Mesendoderm (in vitro differentiated cells): ENCODE measurements at regions not wholly inside any gene's neighbourhood (a gene's known extent, or its start where the extent isn't known, plus 50 kb on each side); places are given as distances from the start of the nearest gene placed in this dataset.

Experiments used
- DNase-seq: peaks from one replicate; pipeline ENCODE4 v3.0.0; 2013
- H2AK5ac ChIP-seq: 2 replicates; pipeline ENCODE4 v1.6.1; 2013; ENCODE audit warnings: low read length, inconsistent platforms
- H2BK120ac ChIP-seq: 2 replicates; pipeline ENCODE4 v1.6.1; 2013; ENCODE audit warnings: low read depth, mild to moderate bottlenecking, low read length, moderate library complexity, mixed read lengths
- H2BK15ac ChIP-seq: replicated peaks from 2 replicates; pipeline ENCODE4 v1.6.1; 2013; ENCODE audit warnings: low read depth, mild to moderate bottlenecking, moderate library complexity
- H2BK5ac ChIP-seq: 2 replicates; pipeline ENCODE4 v1.6.1; 2013; ENCODE audit warnings: low read length, inconsistent platforms
- H3K18ac ChIP-seq: 2 replicates; pipeline ENCODE4 v1.6.1; 2013; ENCODE audit warnings: mild to moderate bottlenecking, low read length, mixed read lengths
- H3K23ac ChIP-seq: one replicate; pipeline ENCODE4 v1.6.1; 2013; ENCODE audit warnings: low read length
- H3K27ac ChIP-seq: 2 replicates; pipeline ENCODE4 v1.5.1; 2013; ENCODE audit warnings: low read depth, mild to moderate bottlenecking, inconsistent platforms, low read length, moderate library complexity
- H3K27me3 ChIP-seq: 2 replicates; pipeline ENCODE4 v1.6.1; 2013; ENCODE audit warnings: low read length, control low read depth, mild to moderate bottlenecking, inconsistent platforms; ENCODE audit not compliant: insufficient read depth, poor library complexity
- H3K36me3 ChIP-seq: 2 replicates; pipeline ENCODE4 v1.6.1; 2013; ENCODE audit warnings: low read length, inconsistent platforms; ENCODE audit not compliant: control insufficient read depth, insufficient read depth
- H3K4ac ChIP-seq: one replicate; pipeline ENCODE4 v1.6.1; 2013; ENCODE audit warnings: low read depth, mild to moderate bottlenecking, low read length, moderate library complexity
- H3K4me1 ChIP-seq: 2 replicates; pipeline ENCODE4 v1.6.1; 2013; ENCODE audit warnings: low read depth, low read length, inconsistent platforms; ENCODE audit not compliant: control insufficient read depth
- H3K4me2 ChIP-seq: 2 replicates; pipeline ENCODE4 v1.6.1; 2013; ENCODE audit warnings: low read length
- H3K4me3 ChIP-seq: 2 replicates; pipeline ENCODE4 v1.5.1; 2013; ENCODE audit warnings: mild to moderate bottlenecking, low read length
- H3K56ac ChIP-seq: one replicate; pipeline ENCODE4 v1.6.1; 2013; ENCODE audit warnings: low read length
- H3K79me1 ChIP-seq: 2 replicates; pipeline ENCODE4 v1.6.1; 2013; ENCODE audit warnings: low read length, inconsistent platforms
- H3K79me2 ChIP-seq: 2 replicates; pipeline ENCODE4 v1.6.1; 2013; ENCODE audit warnings: mild to moderate bottlenecking, low read length; ENCODE audit not compliant: control insufficient read depth, insufficient read depth
- H3K9ac ChIP-seq: 2 replicates; pipeline ENCODE4 v1.6.1; 2013; ENCODE audit warnings: low read length, inconsistent platforms
- H4K5ac ChIP-seq: one replicate; pipeline ENCODE4 v1.6.1; 2013; ENCODE audit warnings: low read length
- H4K8ac ChIP-seq: one replicate; pipeline ENCODE4 v1.6.1; 2013; ENCODE audit warnings: low read depth, mild to moderate bottlenecking, control low read depth, low read length, moderate library complexity
- WGBS: extraction: QIAGEN DNeasy Blood & Tissue Kit; methylation state at CpG from one replicate; pipeline ENCODE4 v1.1.7; 2013; ENCODE audit warnings: low lambda C conversion rate, missing lambda C conversion rate; ENCODE audit not compliant: insufficient coverage; ENCODE audit errors: extremely low coverage; 5-methylcytosine and 5-hydroxymethylcytosine counted together

DNA sequence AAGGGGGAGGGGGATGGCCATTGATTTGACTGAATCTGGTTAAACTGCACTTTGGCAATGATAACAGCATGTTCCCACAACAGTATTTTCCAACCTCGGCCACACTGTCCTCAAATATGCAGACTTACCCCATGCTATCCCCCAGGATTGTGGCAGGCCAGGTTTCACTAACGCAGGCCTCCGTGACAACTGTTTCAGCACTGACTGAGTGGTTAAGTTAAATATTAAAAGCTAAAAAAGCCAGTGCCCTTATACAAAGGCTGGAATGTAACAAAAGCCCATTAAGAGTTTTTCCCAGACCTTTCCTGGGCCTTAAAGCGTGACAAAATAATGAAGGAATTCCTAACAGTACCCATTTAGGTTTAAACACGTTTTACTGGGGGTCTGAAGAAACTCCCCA lies 202.9 kb downstream of the USP25 start:
- WGBS: no CpG with 5 or more reads among the region's 5 CpGs

DNA sequence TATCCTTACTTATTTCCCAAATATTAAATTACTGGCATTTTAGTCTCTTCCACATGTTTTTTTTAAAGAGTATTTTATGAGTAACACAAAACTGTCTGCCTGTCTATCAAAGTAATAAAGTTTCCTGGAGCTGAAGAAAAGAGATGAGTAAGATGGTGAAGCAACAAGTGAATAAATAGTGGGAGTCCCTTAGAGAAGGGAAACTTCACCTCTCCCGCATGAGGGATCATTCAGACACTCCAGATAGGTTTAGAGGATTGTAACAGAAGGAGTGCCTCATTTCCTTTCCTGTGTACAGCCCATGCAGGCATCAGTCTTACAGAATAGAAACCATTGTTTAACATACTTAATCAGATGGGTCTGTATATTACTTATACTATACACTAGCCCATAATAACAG lies 205.7 kb downstream of the USP25 start:
- H3K4ac ChIP-seq: no peak overlapping the region
- H3K36me3 ChIP-seq: no peaks in the 10 kb centered on the region
- H3K23ac ChIP-seq: no peak overlapping the region
- H3K4me2 ChIP-seq: no peak overlapping the region
- no peaks in the 10 kb centered on the region for H3K79me2 ChIP-seq
- H3K4me1 ChIP-seq: no peaks in the 10 kb centered on the region
- H4K8ac ChIP-seq: no peak overlapping the region
- H2BK120ac ChIP-seq: no peak overlapping the region
- no peak overlapping the region for H3K56ac ChIP-seq
- H4K5ac ChIP-seq: no peak overlapping the region
- H3K79me1 ChIP-seq: no peaks in the 10 kb centered on the region
- no peak overlapping the region for H2BK15ac ChIP-seq
- no peak overlapping the region for H2AK5ac ChIP-seq
- H2BK5ac ChIP-seq: no peak overlapping the region
- no peak overlapping the region for H3K27ac ChIP-seq
- H3K18ac ChIP-seq: no peak overlapping the region
- H3K9ac ChIP-seq: no peak overlapping the region
- WGBS: no CpG with 5 or more reads among the region's 1 CpG
- no peaks in the 10 kb centered on the region for H3K27me3 ChIP-seq
- no peak for DNase-seq
- no peak overlapping the region for H3K4me3 ChIP-seq

More for the DNA sequence above, 202.9 kb downstream of the USP25 start:
- Histone ChIP-seq H3K18ac (no peak overlapping the region), H3K4ac (no peak overlapping the region), H2AK5ac (no peak overlapping the region), H4K5ac (no peak overlapping the region), H3K4me3 (no peak overlapping the region), H2BK120ac (no peak overlapping the region), H3K4me2 (no peak overlapping the region), H3K36me3 (no peaks in the 10 kb centered on the region), H2BK5ac (no peak overlapping the region), H3K9ac (no peak overlapping the region), H3K27ac (no peak overlapping the region), H3K79me2 (no peaks in the 10 kb centered on the region), H3K27me3 (no peaks in the 10 kb centered on the region), H4K8ac (no peak overlapping the region), H3K23ac (no peak overlapping the region), H3K56ac (no peak overlapping the region), H3K4me1 (no peaks in the 10 kb centered on the region), H2BK15ac (no peak overlapping the region), H3K79me1 (no peaks in the 10 kb centered on the region)
- no peak for DNase-seq

DNA sequence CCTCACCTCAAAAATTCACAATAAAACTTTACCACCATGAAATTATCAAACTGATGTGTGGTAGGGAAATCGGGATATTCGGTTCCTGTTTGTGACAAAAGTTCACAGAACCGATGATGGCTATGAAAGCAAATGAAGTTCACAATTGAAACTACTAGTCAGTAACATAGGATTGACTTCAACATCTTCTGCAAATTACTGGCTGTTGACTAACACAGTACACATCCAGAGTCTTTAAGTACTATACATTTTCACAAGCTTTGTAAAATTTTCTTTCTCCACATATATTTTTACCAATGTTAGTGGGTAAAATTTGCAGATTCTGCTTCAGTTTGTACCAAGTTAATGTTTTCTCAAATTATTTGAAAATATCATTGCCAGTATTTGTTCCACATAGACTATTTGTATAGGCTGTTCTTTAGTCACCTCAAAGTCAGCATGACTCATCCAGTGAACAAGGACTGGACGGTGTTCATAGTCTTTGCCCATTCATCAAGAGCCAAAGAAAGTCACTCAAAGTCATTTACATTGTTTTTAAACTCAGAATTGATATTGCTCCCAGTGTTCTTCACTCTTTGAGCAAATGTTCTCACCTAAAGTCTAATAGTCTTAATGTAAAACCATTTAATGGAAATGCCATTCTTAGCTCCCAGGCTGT lies 213.4 kb downstream of the USP25 start:
- no peak overlapping the region for H3K18ac ChIP-seq
- H3K4me1 ChIP-seq: no peaks in the 10 kb centered on the region
- no peak for DNase-seq
- H3K27ac ChIP-seq: no peak overlapping the region
- H3K23ac ChIP-seq: no peak overlapping the region
- H3K4me2 ChIP-seq: no peak overlapping the region
- no peak overlapping the region for H3K56ac ChIP-seq
- H3K9ac ChIP-seq: no peak overlapping the region
- no peak overlapping the region for H3K4me3 ChIP-seq
- no peaks in the 10 kb centered on the region for H3K36me3 ChIP-seq
- no peak overlapping the region for H4K8ac ChIP-seq
- no peak overlapping the region for H2BK5ac ChIP-seq
- no CpG with 5 or more reads among the region's 4 CpGs for WGBS
- no peak overlapping the region for H2BK15ac ChIP-seq
- no peaks in the 10 kb centered on the region for H3K79me2 ChIP-seq
- no peaks in the 10 kb centered on the region for H3K79me1 ChIP-seq
- H3K4ac ChIP-seq: no peak overlapping the region
- H2AK5ac ChIP-seq: no peak overlapping the region
- H4K5ac ChIP-seq: no peak overlapping the region
- no peaks in the 10 kb centered on the region for H3K27me3 ChIP-seq
- H2BK120ac ChIP-seq: no peak overlapping the region

DNA sequence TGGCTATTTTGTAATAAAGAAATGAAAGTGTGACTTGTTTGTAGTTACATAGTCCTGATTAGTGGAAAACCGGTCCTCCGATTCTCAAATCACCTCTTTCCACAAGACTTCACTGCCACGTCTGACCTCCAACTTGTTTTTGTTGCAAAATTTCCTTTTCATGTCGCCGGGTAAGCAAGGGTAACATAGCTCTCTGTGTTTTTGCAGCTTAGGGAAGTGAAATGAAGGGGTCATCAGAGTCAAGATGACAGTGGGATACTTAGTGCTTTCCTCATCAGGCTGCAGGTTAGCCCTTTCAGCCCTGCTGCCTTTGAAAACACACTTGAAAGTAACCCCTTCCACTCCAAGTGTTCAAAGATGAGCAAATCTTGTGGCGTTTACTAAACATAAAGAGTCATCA lies 217.9 kb downstream of the USP25 start:
- Histone ChIP-seq H3K27ac (no peak overlapping the region), H3K4me3 (no peak overlapping the region), H3K4me1 (no peaks in the 10 kb centered on the region), H3K9ac (no peak overlapping the region), H3K18ac (no peak overlapping the region), H3K27me3 (no peaks in the 10 kb centered on the region), H3K79me1 (no peaks in the 10 kb centered on the region), H3K4ac (no peak overlapping the region), H2BK120ac (no peak overlapping the region), H4K5ac (no peak overlapping the region), H3K36me3 (no peaks in the 10 kb centered on the region), H3K56ac (peak overlapping the region; percentile 3), H4K8ac (no peak overlapping the region), H2BK15ac (no peak overlapping the region), H3K23ac (no peak overlapping the region), H3K4me2 (no peak overlapping the region), H2BK5ac (no peak overlapping the region), H3K79me2 (no peaks in the 10 kb centered on the region), H2AK5ac (no peak overlapping the region)
- WGBS: no CpG with 5 or more reads among the region's 6 CpGs
- DNase-seq: peak; percentile 11

DNA sequence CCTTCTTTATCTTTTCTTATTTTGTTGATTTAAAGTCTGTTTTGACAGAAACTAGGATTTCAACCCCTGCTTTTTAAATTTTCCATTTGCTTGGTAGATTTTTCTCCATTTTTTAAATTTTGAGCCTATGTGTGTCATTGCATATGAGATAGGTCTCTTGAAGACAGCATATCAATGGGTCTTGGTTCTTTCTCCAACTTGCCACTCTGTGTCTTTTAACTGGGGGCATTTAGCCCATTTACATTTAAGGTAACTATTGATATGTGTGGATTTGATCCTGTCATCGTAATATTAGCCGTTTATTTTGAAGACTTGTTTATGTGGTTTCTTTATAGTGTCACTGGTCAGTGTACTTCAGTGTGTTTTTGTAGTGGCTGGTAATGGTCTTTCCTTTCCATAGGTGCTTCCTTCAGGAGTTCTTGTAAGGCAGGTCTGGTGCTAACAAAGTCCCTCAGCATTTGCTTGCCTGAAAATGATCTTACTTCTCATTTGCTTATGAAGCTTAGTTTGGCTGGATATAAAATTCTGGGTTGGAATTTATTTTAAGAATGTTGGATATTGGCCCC lies 223.9 kb downstream of the USP25 start:
- Histone ChIP-seq H3K79me2 (no peaks in the 10 kb centered on the region), H3K79me1 (no peaks in the 10 kb centered on the region), H2AK5ac (no peak overlapping the region), H3K18ac (no peak overlapping the region), H3K36me3 (no peaks in the 10 kb centered on the region), H3K4me3 (no peak overlapping the region), H4K5ac (no peak overlapping the region), H4K8ac (no peak overlapping the region), H2BK15ac (no peak overlapping the region), H2BK120ac (no peak overlapping the region), H3K9ac (no peak overlapping the region), H3K27ac (no peak overlapping the region), H3K27me3 (no peaks in the 10 kb centered on the region), H3K4me1 (no peaks in the 10 kb centered on the region), H3K4me2 (no peak overlapping the region), H3K56ac (no peak overlapping the region), H3K23ac (no peak overlapping the region), H3K4ac (no peak overlapping the region), H2BK5ac (no peak overlapping the region)
- WGBS: no CpG with 5 or more reads among the region's 2 CpGs
- DNase-seq: no peak
